Effector CD4-positive, alpha-beta T cell (primary cell): ENCODE measurements at regions not wholly inside any gene's neighbourhood (a gene's known extent, or its start where the extent isn't known, plus 50 kb on each side); places are given as distances from the start of the nearest gene placed in this dataset.

Experiments
- DNase-seq: peaks from one replicate; pipeline ENCODE4 v3.0.0-alpha.2; 2020

- no peak for DNase-seq
Observed at GRCh38 chr12:93944911-93945310, 203.5 kb upstream of the PLXNC1 start.

- DNase-seq: no peak
Observed at GRCh38 chr12:93946542-93947150, 201.7 kb upstream of the PLXNC1 start.

DNA sequence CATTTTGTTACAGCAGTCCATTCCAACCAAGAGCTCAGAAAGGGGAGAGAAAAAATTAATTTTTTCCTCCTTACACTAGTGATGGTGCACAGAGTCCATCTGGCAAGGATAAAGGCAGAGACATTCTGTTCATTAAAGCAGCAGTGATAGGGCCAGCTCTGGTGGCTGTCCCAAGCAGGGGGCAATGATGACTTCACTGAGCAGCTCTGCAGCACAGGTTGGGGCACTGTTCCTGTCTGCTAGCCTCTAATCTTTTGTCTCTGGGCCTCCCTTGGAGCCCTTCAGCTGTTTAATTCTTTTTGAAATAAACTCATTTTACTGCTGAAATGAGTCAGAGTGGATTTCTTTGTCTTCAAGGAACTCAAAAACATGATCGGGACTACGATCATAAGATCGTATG is 200.9 kb upstream of the PLXNC1 start:
- DNase-seq: no peak

GRCh38 chr12:93950311-93950710 is 198.1 kb upstream of the PLXNC1 start:
- DNase-seq: no peak

DNA sequence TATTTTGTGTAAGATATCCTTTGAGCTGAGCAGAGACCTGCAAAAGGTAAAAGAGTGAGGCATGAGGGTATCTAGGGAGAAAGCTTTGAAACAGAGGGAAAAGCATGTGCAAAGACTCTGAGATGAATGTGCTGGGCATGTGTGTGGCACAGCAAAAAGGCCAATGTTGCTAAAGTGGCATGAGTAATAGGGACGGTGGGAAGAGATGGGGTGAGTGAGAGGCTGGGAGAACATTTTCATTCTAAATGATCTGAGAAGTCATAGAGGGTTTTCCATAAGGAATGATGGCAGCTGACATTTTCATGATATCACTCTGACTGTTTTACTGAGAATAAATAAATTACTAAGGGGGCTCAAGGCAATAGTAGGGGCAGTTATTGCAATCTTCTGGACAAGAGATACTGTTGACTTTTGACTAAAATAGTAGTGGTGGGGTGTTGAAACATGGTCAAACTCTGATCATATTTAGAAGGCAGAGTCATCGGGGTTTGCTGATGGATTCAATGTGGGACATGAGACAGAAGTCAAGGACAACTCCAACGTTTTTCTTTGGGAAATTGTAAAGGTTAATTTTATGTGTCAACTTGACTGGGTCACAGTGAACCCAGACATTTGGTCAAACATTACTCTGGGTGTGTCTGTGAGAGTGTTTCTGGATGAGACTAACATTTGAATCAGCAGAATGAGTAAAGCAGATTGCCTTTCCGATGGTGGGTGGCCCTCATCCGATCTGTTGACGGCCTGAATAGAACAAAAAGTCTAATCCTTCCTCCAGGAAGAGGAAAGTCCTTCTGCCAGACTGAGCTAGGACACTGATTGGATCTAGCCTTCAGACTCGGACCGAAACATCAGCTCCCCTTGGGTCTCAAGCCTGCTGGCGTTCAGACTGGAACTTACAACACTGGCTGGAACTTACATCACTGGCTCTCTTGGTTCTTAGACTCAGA is 193.9 kb upstream of the PLXNC1 start:
- no peak for DNase-seq

GRCh38 chr12:93956551-93956950 is 191.8 kb upstream of the PLXNC1 start:
- no peak for DNase-seq

DNA sequence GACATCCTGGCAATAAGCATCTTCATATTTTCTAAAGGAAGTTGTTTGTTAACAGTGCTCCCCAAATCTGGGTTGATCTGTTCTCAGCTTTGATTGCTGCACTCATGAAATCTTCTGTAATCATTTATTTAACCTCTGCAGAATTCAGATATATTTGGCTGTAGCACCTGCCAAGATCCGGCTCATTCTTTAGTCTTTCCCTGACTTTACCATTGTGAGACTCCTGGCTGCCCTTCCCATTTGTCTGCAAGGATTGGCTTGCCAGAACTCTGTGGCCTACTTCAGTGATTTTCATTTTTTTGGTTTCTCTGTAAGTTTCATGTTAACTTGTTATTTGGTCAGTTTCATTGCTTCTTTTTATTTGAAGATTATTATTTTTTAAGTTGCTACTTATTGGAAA is 191.2 kb upstream of the PLXNC1 start:
- DNase-seq: no peak

DNA sequence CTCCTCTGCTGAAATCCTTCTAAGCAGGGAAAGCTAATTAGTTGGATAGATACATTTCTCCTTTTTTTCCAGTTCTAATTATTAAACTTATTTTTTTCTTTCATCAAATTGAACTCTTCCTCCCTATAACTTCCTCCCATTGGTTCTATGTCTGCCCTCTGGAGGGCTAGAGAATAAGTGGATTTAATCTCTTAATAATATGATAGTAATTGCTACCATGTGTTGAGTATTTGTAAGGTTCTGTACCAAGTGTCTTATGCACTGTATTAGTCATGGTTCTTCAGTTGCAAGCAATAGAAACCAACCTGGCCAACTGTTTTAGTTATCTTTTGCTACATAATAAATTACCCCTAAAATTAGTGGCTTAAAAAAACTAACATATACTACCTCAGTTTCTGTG is 190.5 kb upstream of the PLXNC1 start:
- DNase-seq: no peak

DNA sequence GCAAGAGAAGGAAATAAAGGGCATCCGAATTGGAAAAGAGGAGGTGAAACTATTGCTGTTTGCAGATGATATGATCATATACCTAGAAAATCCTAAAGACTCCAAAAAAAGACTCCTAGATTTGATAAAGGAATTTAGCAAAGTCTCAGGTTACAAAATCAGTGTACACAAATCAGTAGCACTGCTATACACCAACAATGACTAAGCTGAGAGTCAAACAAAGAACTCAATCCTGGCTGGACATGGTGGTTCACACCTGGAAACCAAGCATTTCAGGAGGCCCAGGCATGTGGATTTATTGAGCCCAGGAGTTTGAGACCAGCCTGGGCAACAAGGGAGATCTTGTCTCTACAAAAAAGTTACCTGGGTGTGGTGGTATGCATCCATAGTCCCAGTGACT is 188.7 kb upstream of the PLXNC1 start:
- DNase-seq: no peak

DNA sequence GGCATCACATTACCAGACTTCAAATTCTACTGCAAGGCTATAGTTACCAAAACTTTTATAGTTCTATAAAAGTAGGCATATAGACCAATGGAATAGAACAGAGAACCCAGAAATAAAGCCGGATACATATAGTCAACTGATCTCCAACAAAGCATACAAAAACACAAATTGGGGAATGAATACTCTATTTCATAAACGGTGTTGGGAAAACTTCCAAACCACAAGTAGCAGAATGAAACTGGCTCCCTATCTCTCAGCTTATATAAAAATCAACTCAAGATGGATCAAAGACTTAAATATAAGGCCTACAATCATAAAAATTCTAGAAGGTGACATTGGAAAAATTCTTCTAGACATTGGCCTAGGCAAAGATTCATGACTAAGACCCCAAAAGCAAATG is 187.9 kb upstream of the PLXNC1 start:
- no peak for DNase-seq

DNA sequence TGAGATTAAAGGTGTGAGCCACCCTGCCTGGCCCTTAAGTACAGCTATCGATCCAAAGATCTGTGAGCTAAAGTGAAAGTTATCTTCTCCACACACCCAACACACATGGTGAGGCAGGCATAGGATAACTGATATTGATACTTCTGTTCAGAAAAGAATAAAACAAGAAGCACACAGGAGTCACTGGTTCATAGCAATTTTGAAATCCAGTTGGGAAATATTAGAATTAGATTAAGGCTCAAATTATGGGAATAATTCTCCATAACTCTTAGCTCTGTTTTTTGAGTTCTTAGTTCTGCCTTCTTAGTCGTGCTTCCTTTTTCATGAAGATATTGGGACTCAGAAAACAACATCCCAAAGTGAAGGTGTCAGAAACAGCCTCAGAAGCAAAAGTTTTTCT is 186.0 kb upstream of the PLXNC1 start:
- no peak for DNase-seq

- DNase-seq: no peak
Observed at GRCh38 chr12:93964936-93965335, 183.4 kb upstream of the PLXNC1 start.

GRCh38 chr12:93966516-93967133 is 181.8 kb upstream of the PLXNC1 start:
- DNase-seq: no peak

GRCh38 chr12:93967454-93967853 is 180.9 kb upstream of the PLXNC1 start:
- no peak for DNase-seq

DNA sequence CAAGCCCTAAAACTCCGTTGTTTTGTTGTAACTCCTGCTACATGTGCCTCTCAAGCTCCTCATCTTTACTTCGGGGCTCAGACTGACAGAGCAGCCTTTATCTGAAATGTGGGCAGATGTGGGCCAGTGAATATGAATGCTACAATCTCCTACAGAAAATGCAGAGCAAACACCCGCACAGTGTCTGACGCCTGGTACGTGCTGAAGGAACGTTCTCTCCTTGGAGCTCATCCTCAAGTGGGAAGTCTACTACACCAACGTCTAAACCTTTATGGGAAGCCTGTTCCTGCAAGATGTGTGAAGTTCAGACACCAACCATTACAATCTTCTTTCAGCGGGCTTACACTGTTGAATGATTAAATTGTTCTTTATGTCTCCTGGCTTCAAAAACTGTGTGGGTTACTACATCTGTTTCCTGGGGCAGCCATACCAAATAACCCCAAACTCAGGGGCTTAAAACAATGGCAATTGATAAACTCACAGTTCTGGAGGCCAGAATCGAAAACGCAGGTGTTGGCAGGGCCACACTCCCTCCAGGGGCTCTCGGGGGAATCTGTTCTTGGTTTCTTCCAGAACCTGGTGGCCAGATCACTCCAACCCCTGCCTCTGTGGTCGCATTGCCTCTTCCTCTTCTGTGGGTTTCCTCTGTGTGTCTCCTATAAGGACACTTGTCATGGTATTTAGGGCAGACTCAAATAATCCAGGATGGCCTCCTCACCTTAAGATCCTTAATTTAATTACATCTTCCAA is 179.7 kb upstream of the PLXNC1 start:
- DNase-seq: no peak

GRCh38 chr12:93970900-93971688 is 177.3 kb upstream of the PLXNC1 start:
- no peak for DNase-seq

GRCh38 chr12:93972411-93973208 is 175.8 kb upstream of the PLXNC1 start:
- DNase-seq: no peak

GRCh38 chr12:93974252-93974651 is 174.1 kb upstream of the PLXNC1 start:
- no peak for DNase-seq

DNA sequence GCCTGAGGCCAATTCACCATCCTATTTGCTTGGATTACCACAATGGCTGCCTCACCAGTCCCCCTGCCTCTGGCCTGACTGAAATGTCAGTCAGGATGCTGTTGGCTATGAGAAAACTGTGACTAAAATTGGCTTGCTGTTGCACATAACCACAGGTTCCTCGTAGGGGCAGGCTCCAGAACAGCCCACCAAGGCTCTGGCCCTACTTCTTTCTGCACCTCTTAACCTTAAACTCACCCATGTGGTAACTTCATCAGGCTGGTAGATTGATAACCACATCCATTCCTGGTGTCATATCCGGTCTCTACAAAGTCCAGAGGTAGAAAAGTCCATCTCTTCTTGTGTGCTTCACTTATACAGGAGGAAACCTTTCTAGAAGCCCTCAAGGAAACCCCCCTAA is 172.4 kb upstream of the PLXNC1 start:
- no peak for DNase-seq

- no peak for DNase-seq
Observed at GRCh38 chr12:93977081-93977480, 171.3 kb upstream of the PLXNC1 start.

DNA sequence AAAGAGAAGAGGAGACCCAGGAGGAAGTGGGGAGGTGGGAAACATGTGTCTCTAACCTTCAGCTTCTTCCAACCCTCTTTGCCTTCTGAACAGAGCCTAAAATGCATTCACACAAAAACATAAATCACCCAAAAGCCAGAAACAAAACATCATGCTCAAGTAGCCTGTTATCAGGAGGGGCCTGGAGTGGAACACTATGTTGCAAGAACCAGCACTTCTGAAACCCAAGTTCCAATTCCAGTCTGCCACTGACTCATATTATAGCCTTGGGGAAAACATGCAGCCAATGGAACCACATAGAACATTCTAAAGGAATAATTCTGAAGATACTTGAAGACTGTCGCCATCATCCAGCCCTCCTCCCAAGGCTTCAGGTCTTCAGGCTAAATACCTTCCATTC is 169.8 kb upstream of the PLXNC1 start:
- DNase-seq: no peak

- DNase-seq: no peak
Observed at GRCh38 chr12:93979189-93979588, 169.2 kb upstream of the PLXNC1 start.
